ENCODE measurements at regions not wholly inside any gene's neighbourhood (a gene's known extent, or its start where the extent isn't known, plus 50 kb on each side); places are given as distances from the start of the nearest gene placed in this dataset.

GRCh38 chr13:105599477-105600037 is 935.9 kb downstream of the EFNB2 start:
- Histone ChIP-seq H3K9me3 (ENCODE audit: control insufficient read depth, low read depth, low read length) (no peaks in the 10 kb centered on the region), H3K27me3 (ENCODE audit: control insufficient read depth, insufficient read depth, low read length) (no peaks in the 10 kb centered on the region), H3K36me3 (ENCODE audit: control insufficient read depth, low read depth, low read length) (no peaks in the 10 kb centered on the region), H3K4me3 (ENCODE audit: low read length) (no peak overlapping the region), H3K4me1 (ENCODE audit: control insufficient read depth, low read depth, low read length) (no peaks in the 10 kb centered on the region), H3K27ac (ENCODE audit: low read length) (no peak overlapping the region), H3K9ac (ENCODE audit: low read length) (no peak overlapping the region)

- H3K4me1 ChIP-seq (ENCODE audit: control insufficient read depth, low read depth, low read length): no peaks in the 10 kb centered on the region
- H3K27ac ChIP-seq (ENCODE audit: low read length): no peak overlapping the region
- H3K4me3 ChIP-seq (ENCODE audit: low read length): no peak overlapping the region
- no peaks in the 10 kb centered on the region for H3K36me3 ChIP-seq (ENCODE audit: control insufficient read depth, low read depth, low read length)
- no peak overlapping the region for H3K9ac ChIP-seq (ENCODE audit: low read length)
- no peaks in the 10 kb centered on the region for H3K27me3 ChIP-seq (ENCODE audit: control insufficient read depth, insufficient read depth, low read length)
- no peaks in the 10 kb centered on the region for H3K9me3 ChIP-seq (ENCODE audit: control insufficient read depth, low read depth, low read length)
Observed at GRCh38 chr13:105598529-105598928, 936.9 kb downstream of the EFNB2 start.

- Histone ChIP-seq H3K36me3 (ENCODE audit: control insufficient read depth, low read depth, low read length) (no peaks in the 10 kb centered on the region), H3K27ac (ENCODE audit: low read length) (no peak overlapping the region), H3K4me1 (ENCODE audit: control insufficient read depth, low read depth, low read length) (no peaks in the 10 kb centered on the region), H3K9me3 (ENCODE audit: control insufficient read depth, low read depth, low read length) (no peaks in the 10 kb centered on the region), H3K9ac (ENCODE audit: low read length) (no peak overlapping the region), H3K4me3 (ENCODE audit: low read length) (no peak overlapping the region), H3K27me3 (ENCODE audit: control insufficient read depth, insufficient read depth, low read length) (no peaks in the 10 kb centered on the region)
Observed at GRCh38 chr13:105597573-105597972, 937.9 kb downstream of the EFNB2 start.

- Histone ChIP-seq H3K27ac (ENCODE audit: low read length) (no peak overlapping the region), H3K4me3 (ENCODE audit: low read length) (no peak overlapping the region), H3K36me3 (ENCODE audit: control insufficient read depth, low read depth, low read length) (no peaks in the 10 kb centered on the region), H3K9ac (ENCODE audit: low read length) (no peak overlapping the region), H3K4me1 (ENCODE audit: control insufficient read depth, low read depth, low read length) (no peaks in the 10 kb centered on the region), H3K9me3 (ENCODE audit: control insufficient read depth, low read depth, low read length) (no peaks in the 10 kb centered on the region), H3K27me3 (ENCODE audit: control insufficient read depth, insufficient read depth, low read length) (no peaks in the 10 kb centered on the region)
Observed at GRCh38 chr13:105595471-105595870, 940.0 kb downstream of the EFNB2 start.

- H3K27me3 ChIP-seq (ENCODE audit: control insufficient read depth, insufficient read depth, low read length): no peaks in the 10 kb centered on the region
- H3K4me1 ChIP-seq (ENCODE audit: control insufficient read depth, low read depth, low read length): no peaks in the 10 kb centered on the region
- H3K9me3 ChIP-seq (ENCODE audit: control insufficient read depth, low read depth, low read length): no peaks in the 10 kb centered on the region
- H3K36me3 ChIP-seq (ENCODE audit: control insufficient read depth, low read depth, low read length): no peaks in the 10 kb centered on the region
- no peak overlapping the region for H3K4me3 ChIP-seq (ENCODE audit: low read length)
- no peak overlapping the region for H3K9ac ChIP-seq (ENCODE audit: low read length)
- no peak overlapping the region for H3K27ac ChIP-seq (ENCODE audit: low read length)
Observed at GRCh38 chr13:105591277-105591676, 944.2 kb downstream of the EFNB2 start.

GRCh38 chr13:105587786-105588185 is 947.7 kb downstream of the EFNB2 start:
- H3K9me3 ChIP-seq (ENCODE audit: control insufficient read depth, low read depth, low read length): no peaks in the 10 kb centered on the region

GRCh38 chr13:105579821-105580710 is 955.4 kb downstream of the EFNB2 start:
- no peaks in the 10 kb centered on the region for H3K27me3 ChIP-seq (ENCODE audit: control insufficient read depth, insufficient read depth, low read length)
- no peak overlapping the region for H3K27ac ChIP-seq (ENCODE audit: low read length)
- H3K4me1 ChIP-seq (ENCODE audit: control insufficient read depth, low read depth, low read length): no peaks in the 10 kb centered on the region
- no peak overlapping the region for H3K4me3 ChIP-seq (ENCODE audit: low read length)
- no peaks in the 10 kb centered on the region for H3K9me3 ChIP-seq (ENCODE audit: control insufficient read depth, low read depth, low read length)
- H3K9ac ChIP-seq (ENCODE audit: low read length): no peak overlapping the region
- no peaks in the 10 kb centered on the region for H3K36me3 ChIP-seq (ENCODE audit: control insufficient read depth, low read depth, low read length)

More at GRCh38 chr13:105587786-105588185, 947.7 kb downstream of the EFNB2 start:
- Histone ChIP-seq H3K4me1 (ENCODE audit: control insufficient read depth, low read depth, low read length) (no peaks in the 10 kb centered on the region), H3K27me3 (ENCODE audit: control insufficient read depth, insufficient read depth, low read length) (no peaks in the 10 kb centered on the region), H3K27ac (ENCODE audit: low read length) (no peak overlapping the region), H3K36me3 (ENCODE audit: control insufficient read depth, low read depth, low read length) (no peaks in the 10 kb centered on the region), H3K9ac (ENCODE audit: low read length) (no peak overlapping the region), H3K4me3 (ENCODE audit: low read length) (no peak overlapping the region)

- no peak overlapping the region for H3K9ac ChIP-seq (ENCODE audit: low read length)
- H3K9me3 ChIP-seq (ENCODE audit: control insufficient read depth, low read depth, low read length): no peaks in the 10 kb centered on the region
- no peak overlapping the region for H3K27ac ChIP-seq (ENCODE audit: low read length)
- no peaks in the 10 kb centered on the region for H3K27me3 ChIP-seq (ENCODE audit: control insufficient read depth, insufficient read depth, low read length)
- no peak overlapping the region for H3K4me3 ChIP-seq (ENCODE audit: low read length)
- no peaks in the 10 kb centered on the region for H3K36me3 ChIP-seq (ENCODE audit: control insufficient read depth, low read depth, low read length)
- no peaks in the 10 kb centered on the region for H3K4me1 ChIP-seq (ENCODE audit: control insufficient read depth, low read depth, low read length)
Observed at GRCh38 chr13:105573136-105573535, 962.3 kb downstream of the EFNB2 start.

GRCh38 chr13:105572401-105572800 is 963.1 kb downstream of the EFNB2 start:
- Histone ChIP-seq H3K4me1 (ENCODE audit: control insufficient read depth, low read depth, low read length) (no peaks in the 10 kb centered on the region), H3K27ac (ENCODE audit: low read length) (no peak overlapping the region), H3K36me3 (ENCODE audit: control insufficient read depth, low read depth, low read length) (no peaks in the 10 kb centered on the region), H3K9me3 (ENCODE audit: control insufficient read depth, low read depth, low read length) (no peaks in the 10 kb centered on the region), H3K27me3 (ENCODE audit: control insufficient read depth, insufficient read depth, low read length) (no peaks in the 10 kb centered on the region), H3K4me3 (ENCODE audit: low read length) (no peak overlapping the region), H3K9ac (ENCODE audit: low read length) (no peak overlapping the region)

GRCh38 chr13:105569816-105570215 is 965.6 kb downstream of the EFNB2 start:
- Histone ChIP-seq H3K4me1 (ENCODE audit: control insufficient read depth, low read depth, low read length) (no peaks in the 10 kb centered on the region), H3K27ac (ENCODE audit: low read length) (no peak overlapping the region), H3K9ac (ENCODE audit: low read length) (no peak overlapping the region), H3K9me3 (ENCODE audit: control insufficient read depth, low read depth, low read length) (no peaks in the 10 kb centered on the region), H3K4me3 (ENCODE audit: low read length) (no peak overlapping the region), H3K27me3 (ENCODE audit: control insufficient read depth, insufficient read depth, low read length) (no peaks in the 10 kb centered on the region), H3K36me3 (ENCODE audit: control insufficient read depth, low read depth, low read length) (no peaks in the 10 kb centered on the region)

- no peak overlapping the region for H3K4me3 ChIP-seq (ENCODE audit: low read length)
- H3K4me1 ChIP-seq (ENCODE audit: control insufficient read depth, low read depth, low read length): no peaks in the 10 kb centered on the region
- no peak overlapping the region for H3K9ac ChIP-seq (ENCODE audit: low read length)
- no peaks in the 10 kb centered on the region for H3K9me3 ChIP-seq (ENCODE audit: control insufficient read depth, low read depth, low read length)
- H3K27me3 ChIP-seq (ENCODE audit: control insufficient read depth, insufficient read depth, low read length): no peaks in the 10 kb centered on the region
- H3K36me3 ChIP-seq (ENCODE audit: control insufficient read depth, low read depth, low read length): no peaks in the 10 kb centered on the region
- no peak overlapping the region for H3K27ac ChIP-seq (ENCODE audit: low read length)
Observed at GRCh38 chr13:105567951-105568525, 967.4 kb downstream of the EFNB2 start.
